Neural crest cell (in vitro differentiated cells): ENCODE measurements at regions not wholly inside any gene's neighbourhood (a gene's known extent, or its start where the extent isn't known, plus 50 kb on each side); places are given as distances from the start of the nearest gene placed in this dataset.

Experiments used
- DNase-seq: peaks from one replicate; pipeline ENCODE4 v3.0.0; 2021; ENCODE audit warnings: low read depth, mixed read lengths, low spot score
- H3K27ac Mint-ChIP-seq: one replicate; pipeline ENCODE4 v1.8.0; 2021; ENCODE audit warnings: mild to moderate bottlenecking, mixed read lengths; ENCODE audit not compliant: unreplicated experiment
- H3K27me3 Mint-ChIP-seq: 2 replicates; pipeline ENCODE4 v1.8.0; 2021; ENCODE audit warnings: low read depth, mild to moderate bottlenecking, mixed read lengths
- H3K36me3 Mint-ChIP-seq: 2 replicates; pipeline ENCODE4 v1.8.0; 2021; ENCODE audit warnings: low read depth, mild to moderate bottlenecking, mixed read lengths
- H3K4me1 Mint-ChIP-seq: 2 replicates; pipeline ENCODE4 v1.8.0; 2021; ENCODE audit warnings: mixed read lengths
- H3K4me3 Mint-ChIP-seq: one replicate; pipeline ENCODE4 v1.8.0; 2021; ENCODE audit warnings: mild to moderate bottlenecking, mixed read lengths
- H3K9me3 Mint-ChIP-seq: 2 replicates; pipeline ENCODE4 v1.8.0; 2021; ENCODE audit warnings: mixed read lengths
- TF ChIP-seq, protein P1 (sequence below): fragments of 200-600 bp; sonication (generic); conservative IDR thresholded peaks from 2 replicates; pipeline ENCODE4 v1.5.0; 2021; ENCODE audit warnings: antibody characterized with exemption, mild to moderate bottlenecking

DNA sequence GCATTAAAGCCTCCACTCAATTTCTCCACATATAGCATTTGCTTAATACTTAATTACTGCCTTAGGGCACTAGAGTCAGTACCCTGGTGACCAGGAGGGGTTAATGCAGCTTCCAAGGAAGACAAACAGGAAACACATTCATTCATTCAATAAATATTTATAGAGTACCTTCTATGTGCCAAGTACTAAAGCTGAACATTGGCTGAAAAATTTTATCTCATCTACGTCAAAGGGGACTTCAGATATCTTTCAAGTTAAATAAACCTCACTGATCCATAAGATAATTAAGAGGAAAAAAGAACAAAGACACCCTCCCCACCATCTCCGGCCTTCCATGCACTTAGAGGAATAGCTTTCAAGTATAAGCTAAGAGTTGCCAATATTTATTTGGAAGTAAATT, 156.9 kb upstream of the PRICKLE2 start:
- TF ChIP-seq, protein P1, sequence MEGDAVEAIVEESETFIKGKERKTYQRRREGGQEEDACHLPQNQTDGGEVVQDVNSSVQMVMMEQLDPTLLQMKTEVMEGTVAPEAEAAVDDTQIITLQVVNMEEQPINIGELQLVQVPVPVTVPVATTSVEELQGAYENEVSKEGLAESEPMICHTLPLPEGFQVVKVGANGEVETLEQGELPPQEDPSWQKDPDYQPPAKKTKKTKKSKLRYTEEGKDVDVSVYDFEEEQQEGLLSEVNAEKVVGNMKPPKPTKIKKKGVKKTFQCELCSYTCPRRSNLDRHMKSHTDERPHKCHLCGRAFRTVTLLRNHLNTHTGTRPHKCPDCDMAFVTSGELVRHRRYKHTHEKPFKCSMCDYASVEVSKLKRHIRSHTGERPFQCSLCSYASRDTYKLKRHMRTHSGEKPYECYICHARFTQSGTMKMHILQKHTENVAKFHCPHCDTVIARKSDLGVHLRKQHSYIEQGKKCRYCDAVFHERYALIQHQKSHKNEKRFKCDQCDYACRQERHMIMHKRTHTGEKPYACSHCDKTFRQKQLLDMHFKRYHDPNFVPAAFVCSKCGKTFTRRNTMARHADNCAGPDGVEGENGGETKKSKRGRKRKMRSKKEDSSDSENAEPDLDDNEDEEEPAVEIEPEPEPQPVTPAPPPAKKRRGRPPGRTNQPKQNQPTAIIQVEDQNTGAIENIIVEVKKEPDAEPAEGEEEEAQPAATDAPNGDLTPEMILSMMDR = no peak
- no peak overlapping the region for H3K27ac Mint-ChIP-seq
- H3K27me3 Mint-ChIP-seq = no peaks in the 10 kb centered on the region
- H3K36me3 Mint-ChIP-seq = peaks cover 4% of the 10 kb centered on the region
- peaks cover 57% of the 10 kb centered on the region for H3K4me1 Mint-ChIP-seq
- H3K4me3 Mint-ChIP-seq = no peak overlapping the region
- no peak for DNase-seq
- peaks cover 2% of the 10 kb centered on the region for H3K9me3 Mint-ChIP-seq

DNA sequence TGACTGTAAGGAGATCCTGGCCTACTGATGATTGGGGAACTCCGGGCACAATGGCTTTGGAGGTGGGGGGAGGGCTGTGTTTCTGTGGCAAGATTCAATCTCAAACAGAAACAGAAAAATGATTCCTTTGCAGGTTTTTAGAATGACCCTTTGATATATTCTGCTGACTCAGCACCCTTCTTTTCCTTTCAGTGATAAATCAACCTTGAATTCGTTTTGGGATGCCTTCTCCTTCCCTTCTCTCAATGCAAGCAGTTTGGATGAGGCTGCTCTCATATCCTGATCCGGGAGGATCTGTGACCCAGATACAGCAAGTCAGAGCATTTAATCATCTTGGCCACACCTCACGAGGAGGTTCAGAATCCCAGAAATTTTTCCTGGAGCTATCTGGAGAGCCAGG, 156.1 kb upstream of the PRICKLE2 start:
- H3K36me3 Mint-ChIP-seq = peaks cover 4% of the 10 kb centered on the region
- peaks cover 5% of the 10 kb centered on the region for H3K9me3 Mint-ChIP-seq
- no peak overlapping the region for H3K4me3 Mint-ChIP-seq
- H3K4me1 Mint-ChIP-seq = peaks cover 49% of the 10 kb centered on the region
- H3K27me3 Mint-ChIP-seq = no peaks in the 10 kb centered on the region
- TF ChIP-seq, protein P1 = no peak
- H3K27ac Mint-ChIP-seq = no peak overlapping the region
- no peak for DNase-seq

- no peak overlapping the region for H3K4me3 Mint-ChIP-seq
- no peaks in the 10 kb centered on the region for H3K27me3 Mint-ChIP-seq
- H3K9me3 Mint-ChIP-seq = peaks cover 9% of the 10 kb centered on the region
- DNase-seq = no peak
- H3K27ac Mint-ChIP-seq = no peak overlapping the region
- TF ChIP-seq, protein P1 = no peak
- peaks cover 41% of the 10 kb centered on the region for H3K4me1 Mint-ChIP-seq
- peaks cover 8% of the 10 kb centered on the region for H3K36me3 Mint-ChIP-seq
Observed at GRCh38 chr3:64380546-64380945, 155.3 kb upstream of the PRICKLE2 start.

- no peak overlapping the region for H3K4me3 Mint-ChIP-seq
- TF ChIP-seq, protein P1 = no peak
- peaks cover 15% of the 10 kb centered on the region for H3K36me3 Mint-ChIP-seq
- peaks cover 15% of the 10 kb centered on the region for H3K9me3 Mint-ChIP-seq
- no peak overlapping the region for H3K27ac Mint-ChIP-seq
- H3K27me3 Mint-ChIP-seq = no peaks in the 10 kb centered on the region
- DNase-seq = no peak
- peaks cover 28% of the 10 kb centered on the region for H3K4me1 Mint-ChIP-seq
Observed at GRCh38 chr3:64379221-64379620, 154.0 kb upstream of the PRICKLE2 start.

GRCh38 chr3:64377942-64378341, 152.7 kb upstream of the PRICKLE2 start:
- H3K4me1 Mint-ChIP-seq = peaks cover 25% of the 10 kb centered on the region
- H3K27ac Mint-ChIP-seq = no peak overlapping the region
- H3K9me3 Mint-ChIP-seq = peaks cover 15% of the 10 kb centered on the region
- DNase-seq = no peak
- H3K36me3 Mint-ChIP-seq = peaks cover 15% of the 10 kb centered on the region
- H3K4me3 Mint-ChIP-seq = no peak overlapping the region
- H3K27me3 Mint-ChIP-seq = no peaks in the 10 kb centered on the region
- TF ChIP-seq, protein P1 = no peak

DNA sequence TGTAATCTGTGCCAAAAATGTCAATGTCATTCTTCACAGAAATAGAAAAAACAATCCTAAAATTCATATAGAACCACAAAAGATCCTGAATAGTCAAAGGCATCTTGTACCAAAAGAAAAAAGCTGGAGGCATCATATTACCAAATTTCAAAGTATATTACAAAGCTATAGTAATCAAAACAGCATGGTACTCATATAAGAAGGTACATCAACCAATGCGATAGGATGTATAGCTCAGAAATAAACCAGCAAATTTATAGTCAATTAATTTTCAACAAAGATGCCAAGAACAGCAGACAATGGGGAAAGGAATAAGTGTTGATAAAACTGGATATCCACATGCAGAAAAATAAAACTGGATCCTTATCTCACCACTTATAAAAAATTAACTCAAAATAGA, 150.5 kb upstream of the PRICKLE2 start:
- peaks cover 21% of the 10 kb centered on the region for H3K4me1 Mint-ChIP-seq
- peaks cover 11% of the 10 kb centered on the region for H3K36me3 Mint-ChIP-seq
- H3K27ac Mint-ChIP-seq = no peak overlapping the region
- TF ChIP-seq, protein P1 = no peak
- no peak overlapping the region for H3K4me3 Mint-ChIP-seq
- H3K27me3 Mint-ChIP-seq = no peaks in the 10 kb centered on the region
- no peak for DNase-seq
- peaks cover 13% of the 10 kb centered on the region for H3K9me3 Mint-ChIP-seq
